ENCODE measurements at regions not wholly inside any gene's neighbourhood (a gene's known extent, or its start where the extent isn't known, plus 50 kb on each side); places are given as distances from the start of the nearest gene placed in this dataset.

- Histone ChIP-seq H3K9me3 (replicated peaks; ENCODE audit: insufficient read depth, low read length) (no peaks in the 10 kb centered on the region), H3K4me2 (ENCODE audit: low read depth, low read length) (no peak overlapping the region), H3K4me3 (ENCODE audit: low read length) (no peak overlapping the region), H4K20me1 (ENCODE audit: insufficient read depth, low read length) (no peaks in the 10 kb centered on the region), H3K9me2 (replicated peaks; ENCODE audit: insufficient read depth, low read length) (no peaks in the 10 kb centered on the region), H3K79me2 (ENCODE audit: low read length) (no peaks in the 10 kb centered on the region), H3K4me1 (ENCODE audit: low read length) (no peaks in the 10 kb centered on the region), H3K36me3 (replicated peaks; ENCODE audit: insufficient read depth, low read length) (no peaks in the 10 kb centered on the region), H3K9ac (ENCODE audit: low read length) (no peak overlapping the region), H3F3A (ENCODE audit: insufficient read depth, low read length) (no peaks in the 10 kb centered on the region), H3K27ac (ENCODE audit: low read length) (no peak overlapping the region), H3K27me3 (replicated peaks; ENCODE audit: insufficient read depth, low read length) (no peaks in the 10 kb centered on the region), H2AFZ (ENCODE audit: low read length) (no peak overlapping the region)
- no peak for DNase-seq
- TF ChIP-seq CTCF (IDR thresholded peaks at IDR 0.05; ENCODE audit: low read length) = no peak
- no peak for TF ChIP-seq EZH2phosphoT487 (IDR thresholded peaks at IDR 0.05; ENCODE audit: low read length)
- no peak for TF ChIP-seq EZH2 (optimal IDR thresholded peaks at IDR 0.05; ENCODE audit: low read depth, low read length)
These were observed 88.3 kb upstream of the ATP2B1 start for GRCh38 chr12:89796798-89797382.

GRCh38 chr12:89793946-89794345 lies 85.3 kb upstream of the ATP2B1 start:
- Histone ChIP-seq H3K9ac (ENCODE audit: low read length) (no peak overlapping the region), H3K36me3 (replicated peaks; ENCODE audit: insufficient read depth, low read length) (no peaks in the 10 kb centered on the region), H4K20me1 (ENCODE audit: insufficient read depth, low read length) (no peaks in the 10 kb centered on the region), H3K9me3 (replicated peaks; ENCODE audit: insufficient read depth, low read length) (no peaks in the 10 kb centered on the region), H3K27ac (ENCODE audit: low read length) (no peak overlapping the region), H3K27me3 (replicated peaks; ENCODE audit: insufficient read depth, low read length) (no peaks in the 10 kb centered on the region), H3K9me2 (replicated peaks; ENCODE audit: insufficient read depth, low read length) (no peaks in the 10 kb centered on the region), H3K4me1 (ENCODE audit: low read length) (no peaks in the 10 kb centered on the region), H3K79me2 (ENCODE audit: low read length) (no peaks in the 10 kb centered on the region), H3K4me3 (ENCODE audit: low read length) (no peak overlapping the region), H3F3A (ENCODE audit: insufficient read depth, low read length) (no peaks in the 10 kb centered on the region), H3K4me2 (ENCODE audit: low read depth, low read length) (no peak overlapping the region), H2AFZ (ENCODE audit: low read length) (no peak overlapping the region)
- DNase-seq = no peak
- TF ChIP-seq EZH2 (optimal IDR thresholded peaks at IDR 0.05; ENCODE audit: low read depth, low read length) = no peak
- no peak for TF ChIP-seq EZH2phosphoT487 (IDR thresholded peaks at IDR 0.05; ENCODE audit: low read length)
- TF ChIP-seq CTCF (IDR thresholded peaks at IDR 0.05; ENCODE audit: low read length) = no peak

- H3K4me2 ChIP-seq (ENCODE audit: low read depth, low read length) = no peak overlapping the region
- H3K4me1 ChIP-seq (ENCODE audit: low read length) = no peaks in the 10 kb centered on the region
- H3K9ac ChIP-seq (ENCODE audit: low read length) = no peak overlapping the region
These were observed 82.6 kb upstream of the ATP2B1 start for GRCh38 chr12:89791286-89791685.

More at GRCh38 chr12:89791286-89791685, 82.6 kb upstream of the ATP2B1 start:
- TF ChIP-seq EZH2 (optimal IDR thresholded peaks at IDR 0.05; ENCODE audit: low read depth, low read length) = no peak
- TF ChIP-seq EZH2phosphoT487 (IDR thresholded peaks at IDR 0.05; ENCODE audit: low read length) = no peak
- no peak for TF ChIP-seq CTCF (IDR thresholded peaks at IDR 0.05; ENCODE audit: low read length)
- H3K27ac ChIP-seq (ENCODE audit: low read length) = no peak overlapping the region
- no peaks in the 10 kb centered on the region for H3K36me3 ChIP-seq (replicated peaks; ENCODE audit: insufficient read depth, low read length)
- no peaks in the 10 kb centered on the region for H3F3A ChIP-seq (ENCODE audit: insufficient read depth, low read length)
- DNase-seq = no peak
- H3K9me3 ChIP-seq (replicated peaks; ENCODE audit: insufficient read depth, low read length) = no peaks in the 10 kb centered on the region
- no peaks in the 10 kb centered on the region for H3K79me2 ChIP-seq (ENCODE audit: low read length)
- H4K20me1 ChIP-seq (ENCODE audit: insufficient read depth, low read length) = no peaks in the 10 kb centered on the region
- no peak overlapping the region for H2AFZ ChIP-seq (ENCODE audit: low read length)
- no peak overlapping the region for H3K4me3 ChIP-seq (ENCODE audit: low read length)
- no peaks in the 10 kb centered on the region for H3K9me2 ChIP-seq (replicated peaks; ENCODE audit: insufficient read depth, low read length)
- H3K27me3 ChIP-seq (replicated peaks; ENCODE audit: insufficient read depth, low read length) = no peaks in the 10 kb centered on the region
